ENCODE measurements at regions not wholly inside any gene's neighbourhood (a gene's known extent, or its start where the extent isn't known, plus 50 kb on each side); places are given as distances from the start of the nearest gene placed in this dataset.

DNA sequence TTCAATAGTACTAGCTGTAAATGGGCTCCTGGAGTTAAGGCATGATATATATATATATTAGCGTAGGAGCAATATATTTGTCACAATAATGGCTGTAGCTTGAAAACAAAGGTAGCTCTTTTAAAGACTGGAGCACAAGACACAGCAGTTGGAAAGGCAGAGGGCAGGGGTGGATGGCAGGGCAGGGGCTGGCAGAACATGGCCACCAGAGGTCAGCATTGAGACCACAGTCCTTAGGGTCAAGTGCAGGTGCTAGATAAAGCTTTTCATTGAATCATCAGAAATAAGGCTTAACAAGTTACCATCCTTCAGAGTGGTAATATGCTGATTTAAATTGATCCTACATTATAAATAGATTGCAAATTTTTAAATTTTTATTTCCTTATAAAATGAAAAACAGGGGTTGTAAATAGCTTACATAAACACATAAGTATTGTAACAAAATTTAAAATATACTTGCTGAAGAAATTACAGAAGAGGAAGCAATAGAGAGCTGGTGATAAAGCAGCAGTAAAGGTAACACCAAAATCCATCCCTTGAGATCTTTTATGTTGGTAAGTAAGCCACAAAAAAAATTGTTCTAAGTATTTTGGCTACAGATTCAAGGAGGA is 161.2 kb upstream of the PIEZO2 start:
- no peak overlapping the region for H3K4me3 ChIP-seq (ENCODE audit: low read length)

DNA sequence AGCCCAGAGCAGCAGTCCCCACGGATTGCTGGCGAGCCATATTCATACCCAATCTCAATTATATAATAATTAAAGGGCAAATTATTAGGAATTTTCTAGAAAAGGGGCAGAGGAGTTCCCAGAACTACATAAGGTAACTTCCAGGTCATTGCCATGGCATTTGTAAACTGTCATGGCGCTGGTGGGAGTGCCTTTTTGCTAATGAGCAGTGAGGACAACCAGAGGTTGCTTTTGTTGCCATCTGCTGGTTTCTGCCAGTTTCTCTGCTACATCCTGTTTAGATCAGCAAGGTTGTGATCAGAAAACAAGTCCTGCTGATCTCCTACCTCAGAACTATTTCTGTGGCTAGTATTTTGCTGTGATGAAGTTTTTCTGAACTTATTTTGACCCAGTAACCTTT is 159.8 kb upstream of the PIEZO2 start:
- no peak for DNase-seq (ENCODE audit: low read depth)
- TF ChIP-seq CTCF (conservative IDR thresholded peaks at IDR 0.05; ENCODE audit: low read depth, low read length), result peak; percentile 49
- no peak overlapping the region for H3K4me3 ChIP-seq (ENCODE audit: low read length)

More for the DNA sequence above, 161.2 kb upstream of the PIEZO2 start:
- TF ChIP-seq CTCF (conservative IDR thresholded peaks at IDR 0.05; ENCODE audit: low read depth, low read length), result peak; percentile 94
- no peak for DNase-seq (ENCODE audit: low read depth)

DNA sequence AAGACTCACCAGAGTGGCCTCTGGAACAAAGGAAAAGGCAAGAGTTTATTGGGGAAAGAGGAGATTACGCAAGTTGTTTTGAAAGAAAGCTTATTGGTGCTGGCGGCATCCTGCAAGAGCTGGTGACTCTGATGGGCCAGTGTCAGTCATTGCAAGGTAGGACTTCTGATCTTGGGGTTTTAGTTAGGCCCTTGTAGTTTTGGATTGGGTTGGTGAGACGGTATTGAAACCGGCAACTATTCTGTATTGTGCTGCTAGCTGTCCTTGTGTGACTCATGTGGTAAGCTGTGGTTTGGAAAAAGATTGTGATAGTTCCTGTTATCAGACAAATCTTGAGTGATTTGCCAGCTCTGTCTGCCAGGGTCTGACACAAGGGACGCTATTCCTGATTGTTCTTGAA is 159.1 kb upstream of the PIEZO2 start:
- no peak for DNase-seq (ENCODE audit: low read depth)
- no peak overlapping the region for H3K4me3 ChIP-seq (ENCODE audit: low read length)
- TF ChIP-seq CTCF (conservative IDR thresholded peaks at IDR 0.05; ENCODE audit: low read depth, low read length), result no peak

- DNase-seq (ENCODE audit: low read depth), result no peak
- no peak overlapping the region for H3K4me3 ChIP-seq (ENCODE audit: low read length)
- no peak for TF ChIP-seq CTCF (conservative IDR thresholded peaks at IDR 0.05; ENCODE audit: low read depth, low read length)
Measured at GRCh38 chr18:11307716-11308115, 158.3 kb upstream of the PIEZO2 start.

GRCh38 chr18:11305507-11305906 is 156.1 kb upstream of the PIEZO2 start:
- TF ChIP-seq CTCF (conservative IDR thresholded peaks at IDR 0.05; ENCODE audit: low read depth, low read length), result no peak
- DNase-seq (ENCODE audit: low read depth), result no peak
- H3K4me3 ChIP-seq (ENCODE audit: low read length), result no peak overlapping the region

GRCh38 chr18:11304928-11305327 is 155.6 kb upstream of the PIEZO2 start:
- H3K4me3 ChIP-seq (ENCODE audit: low read length), result no peak overlapping the region
- TF ChIP-seq CTCF (conservative IDR thresholded peaks at IDR 0.05; ENCODE audit: low read depth, low read length), result no peak
- DNase-seq (ENCODE audit: low read depth), result no peak

DNA sequence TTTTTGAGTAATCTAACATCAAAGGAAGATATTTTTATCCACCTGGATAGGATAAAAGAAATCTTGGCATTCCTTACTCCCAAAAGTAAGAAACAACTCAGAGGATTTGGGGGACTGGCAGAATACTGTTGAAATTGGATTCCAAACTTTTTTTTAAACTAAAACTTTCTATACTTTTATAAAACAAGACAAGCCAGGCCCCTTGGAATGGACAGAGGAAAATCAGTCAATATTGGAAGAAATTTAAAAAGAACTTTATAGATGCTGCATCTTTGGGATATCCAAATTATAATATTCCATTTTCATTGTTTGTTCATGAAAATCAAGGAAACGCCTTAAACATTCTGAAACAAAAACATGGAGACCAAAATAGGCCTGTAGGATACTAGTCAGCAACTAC is 147.6 kb upstream of the PIEZO2 start:
- H3K4me3 ChIP-seq (ENCODE audit: low read length), result no peak overlapping the region
- no peak for TF ChIP-seq CTCF (conservative IDR thresholded peaks at IDR 0.05; ENCODE audit: low read depth, low read length)
- DNase-seq (ENCODE audit: low read depth), result no peak

Measured in retinal pigment epithelial cell (primary cell).